HFF-Myc (cell line): ENCODE measurements at regions not wholly inside any gene's neighbourhood (a gene's known extent, or its start where the extent isn't known, plus 50 kb on each side); places are given as distances from the start of the nearest gene placed in this dataset.

Source experiments
- DNase-seq: peaks from one replicate; pipeline ENCODE4 v3.0.0-alpha.2; 2011; ENCODE audit warnings: low read depth; ENCODE audit errors: extremely low read depth
- H3K4me3 ChIP-seq: replicated peaks from 2 replicates; pipeline ENCODE4 v1.5.1; 2011; ENCODE audit warnings: low read depth, mild to moderate bottlenecking, control low read depth, low read length
- CTCF ChIP-seq: IDR thresholded peaks from 2 replicates; pipeline ENCODE4 v1.5.1; 2012; ENCODE audit warnings: mild to moderate bottlenecking, low read depth, low read length, control low read depth; ENCODE audit errors: missing control alignments

GRCh38 chr10:93147281-93147680, 73.6 kb downstream of the CYP26A1 start:
- no peak overlapping the region for H3K4me3 ChIP-seq
- no peak for DNase-seq
- TF ChIP-seq CTCF: no peak

GRCh38 chr10:93148476-93148875, 74.8 kb downstream of the CYP26A1 start:
- TF ChIP-seq CTCF: no peak
- H3K4me3 ChIP-seq: no peak overlapping the region
- no peak for DNase-seq

GRCh38 chr10:93149761-93150160, 76.1 kb downstream of the CYP26A1 start:
- no peak for TF ChIP-seq CTCF
- no peak overlapping the region for H3K4me3 ChIP-seq
- DNase-seq: no peak

- DNase-seq: no peak
- no peak overlapping the region for H3K4me3 ChIP-seq
- TF ChIP-seq CTCF: no peak
These were observed 76.6 kb downstream of the CYP26A1 start for GRCh38 chr10:93150289-93150688.

GRCh38 chr10:93150990-93151547, 77.4 kb downstream of the CYP26A1 start:
- H3K4me3 ChIP-seq: no peak overlapping the region
- no peak for DNase-seq
- TF ChIP-seq CTCF: no peak

GRCh38 chr10:93152136-93152535, 78.4 kb downstream of the CYP26A1 start:
- peak; percentile 83 for DNase-seq
- no peak overlapping the region for H3K4me3 ChIP-seq
- TF ChIP-seq CTCF: no peak

GRCh38 chr10:93154531-93154930, 80.8 kb downstream of the CYP26A1 start:
- no peak overlapping the region for H3K4me3 ChIP-seq
- TF ChIP-seq CTCF: no peak
- no peak for DNase-seq
